BLaER1 (cell line): ENCODE measurements at regions not wholly inside any gene's neighbourhood (a gene's known extent, or its start where the extent isn't known, plus 50 kb on each side); places are given as distances from the start of the nearest gene placed in this dataset.

Source experiments
- H3K27ac ChIP-seq: shearing (Covaris generic); formaldehyde crosslinking; 2 replicates; pipeline ENCODE4 v1.8.1; 2022
- H3K27me3 ChIP-seq: shearing (Covaris generic); formaldehyde crosslinking; 2 replicates; pipeline ENCODE4 v1.8.1; 2022
- H3K36me3 ChIP-seq: shearing (Covaris generic); formaldehyde crosslinking; 2 replicates; pipeline ENCODE4 v1.8.1; 2022
- H3K4me1 ChIP-seq: shearing (Covaris generic); formaldehyde crosslinking; 2 replicates; pipeline ENCODE4 v1.8.1; 2022
- H3K4me2 ChIP-seq: shearing (Covaris generic); formaldehyde crosslinking; 2 replicates; pipeline ENCODE4 v1.8.1; 2022
- H3K4me3 ChIP-seq: shearing (Covaris generic); formaldehyde crosslinking; 2 replicates; pipeline ENCODE4 v1.8.1; 2022
- H3K9ac ChIP-seq: shearing (Covaris generic); formaldehyde crosslinking; 2 replicates; pipeline ENCODE4 v1.8.1; 2022
- H3K9me3 ChIP-seq: shearing (Covaris generic); formaldehyde crosslinking; 2 replicates; pipeline ENCODE4 v1.8.1; 2022
- H4K20me1 ChIP-seq: shearing (Covaris generic); formaldehyde crosslinking; 2 replicates; pipeline ENCODE4 v1.8.1; 2022
- Cebpa-rat ChIP-seq: shearing (Covaris generic); IDR thresholded peaks from 2 replicates; pipeline ENCODE4 v1.8.1; 2022

- Histone ChIP-seq H3K36me3 (no peaks in the 10 kb centered on the region), H3K9me3 (no peaks in the 10 kb centered on the region), H3K4me3 (no peak overlapping the region), H3K4me2 (no peak overlapping the region), H3K4me1 (peaks cover 13% of the 10 kb centered on the region), H4K20me1 (no peaks in the 10 kb centered on the region), H3K27me3 (no peaks in the 10 kb centered on the region), H3K9ac (no peak overlapping the region), H3K27ac (no peak overlapping the region)
- TF ChIP-seq Cebpa-rat, result no peak
These were observed 196.3 kb upstream of the PLSCR5 start for GRCh38 chr3:146801492-146801891.

- H3K4me1 ChIP-seq, result peaks cover 13% of the 10 kb centered on the region
- TF ChIP-seq Cebpa-rat, result no peak
- H3K4me3 ChIP-seq, result no peak overlapping the region
- H3K27ac ChIP-seq, result no peak overlapping the region
- H3K9me3 ChIP-seq, result no peaks in the 10 kb centered on the region
- H4K20me1 ChIP-seq, result no peaks in the 10 kb centered on the region
- no peaks in the 10 kb centered on the region for H3K27me3 ChIP-seq
- no peaks in the 10 kb centered on the region for H3K36me3 ChIP-seq
- no peak overlapping the region for H3K9ac ChIP-seq
- H3K4me2 ChIP-seq, result no peak overlapping the region
These were observed 195.3 kb upstream of the PLSCR5 start for GRCh38 chr3:146800484-146800883.

- H3K4me1 ChIP-seq, result no peaks in the 10 kb centered on the region
- no peak for TF ChIP-seq Cebpa-rat
These were observed 190.9 kb upstream of the PLSCR5 start for GRCh38 chr3:146796078-146796477.

GRCh38 chr3:146783446-146783845, 178.3 kb upstream of the PLSCR5 start:
- Histone ChIP-seq H3K9ac (no peak overlapping the region), H4K20me1 (no peaks in the 10 kb centered on the region), H3K36me3 (no peaks in the 10 kb centered on the region), H3K27me3 (no peaks in the 10 kb centered on the region), H3K9me3 (no peaks in the 10 kb centered on the region), H3K27ac (no peak overlapping the region), H3K4me3 (no peak overlapping the region), H3K4me2 (no peak overlapping the region), H3K4me1 (no peaks in the 10 kb centered on the region)
- no peak for TF ChIP-seq Cebpa-rat

More at GRCh38 chr3:146796078-146796477, 190.9 kb upstream of the PLSCR5 start:
- Histone ChIP-seq H3K9ac (no peak overlapping the region), H3K36me3 (no peaks in the 10 kb centered on the region), H3K9me3 (peaks cover 4% of the 10 kb centered on the region; the same call in 1 of the 2 replicates), H3K4me2 (no peak overlapping the region), H3K27ac (no peak overlapping the region), H3K4me3 (no peak overlapping the region), H3K27me3 (no peaks in the 10 kb centered on the region), H4K20me1 (no peaks in the 10 kb centered on the region)

- H3K27ac ChIP-seq, result no peak overlapping the region
- no peaks in the 10 kb centered on the region for H3K36me3 ChIP-seq
- H3K9ac ChIP-seq, result no peak overlapping the region
- H4K20me1 ChIP-seq, result no peaks in the 10 kb centered on the region
- no peaks in the 10 kb centered on the region for H3K9me3 ChIP-seq
- H3K4me2 ChIP-seq, result no peak overlapping the region
- H3K4me3 ChIP-seq, result no peak overlapping the region
- H3K4me1 ChIP-seq, result no peaks in the 10 kb centered on the region
- no peaks in the 10 kb centered on the region for H3K27me3 ChIP-seq
- TF ChIP-seq Cebpa-rat, result no peak
These were observed 176.5 kb upstream of the PLSCR5 start for GRCh38 chr3:146781606-146782005.

GRCh38 chr3:146781059-146781458, 175.9 kb upstream of the PLSCR5 start:
- H3K9me3 ChIP-seq, result no peaks in the 10 kb centered on the region
- no peak overlapping the region for H3K27ac ChIP-seq
- no peak for TF ChIP-seq Cebpa-rat
- H3K36me3 ChIP-seq, result no peaks in the 10 kb centered on the region
- H3K4me1 ChIP-seq, result no peaks in the 10 kb centered on the region
- no peak overlapping the region for H3K9ac ChIP-seq
- no peaks in the 10 kb centered on the region for H3K27me3 ChIP-seq
- no peak overlapping the region for H3K4me2 ChIP-seq
- no peaks in the 10 kb centered on the region for H4K20me1 ChIP-seq
- no peak overlapping the region for H3K4me3 ChIP-seq

GRCh38 chr3:146780251-146780650, 175.1 kb upstream of the PLSCR5 start:
- Histone ChIP-seq H3K4me2 (no peak overlapping the region), H3K4me1 (no peaks in the 10 kb centered on the region), H3K9ac (no peak overlapping the region), H3K4me3 (no peak overlapping the region), H3K27ac (no peak overlapping the region), H3K36me3 (no peaks in the 10 kb centered on the region), H3K27me3 (no peaks in the 10 kb centered on the region), H3K9me3 (no peaks in the 10 kb centered on the region), H4K20me1 (no peaks in the 10 kb centered on the region)
- TF ChIP-seq Cebpa-rat, result no peak

- TF ChIP-seq Cebpa-rat, result no peak
- no peaks in the 10 kb centered on the region for H3K4me1 ChIP-seq
- H4K20me1 ChIP-seq, result no peaks in the 10 kb centered on the region
- H3K9me3 ChIP-seq, result peaks cover 5% of the 10 kb centered on the region; the same call in 1 of the 2 replicates
- H3K27me3 ChIP-seq, result no peaks in the 10 kb centered on the region
- no peaks in the 10 kb centered on the region for H3K36me3 ChIP-seq
- H3K9ac ChIP-seq, result no peak overlapping the region
- H3K4me3 ChIP-seq, result no peak overlapping the region
- H3K4me2 ChIP-seq, result no peak overlapping the region
- no peak overlapping the region for H3K27ac ChIP-seq
These were observed 172.8 kb upstream of the PLSCR5 start for GRCh38 chr3:146777941-146778340.

GRCh38 chr3:146772211-146772743, 167.1 kb upstream of the PLSCR5 start:
- no peaks in the 10 kb centered on the region for H4K20me1 ChIP-seq
- no peak for TF ChIP-seq Cebpa-rat
- no peaks in the 10 kb centered on the region for H3K27me3 ChIP-seq
- H3K9me3 ChIP-seq, result peaks cover 15% of the 10 kb centered on the region
- H3K4me1 ChIP-seq, result no peaks in the 10 kb centered on the region
- no peak overlapping the region for H3K4me3 ChIP-seq
- H3K9ac ChIP-seq, result no peak overlapping the region
- no peaks in the 10 kb centered on the region for H3K36me3 ChIP-seq
- H3K27ac ChIP-seq, result no peak overlapping the region
- no peak overlapping the region for H3K4me2 ChIP-seq

GRCh38 chr3:146770881-146771280, 165.7 kb upstream of the PLSCR5 start:
- H3K27me3 ChIP-seq, result no peaks in the 10 kb centered on the region
- no peak overlapping the region for H3K9ac ChIP-seq
- H3K36me3 ChIP-seq, result no peaks in the 10 kb centered on the region
- no peaks in the 10 kb centered on the region for H4K20me1 ChIP-seq
- no peak overlapping the region for H3K4me3 ChIP-seq
- H3K4me2 ChIP-seq, result no peak overlapping the region
- H3K27ac ChIP-seq, result no peak overlapping the region
- TF ChIP-seq Cebpa-rat, result no peak
- H3K9me3 ChIP-seq, result peaks cover 15% of the 10 kb centered on the region
- H3K4me1 ChIP-seq, result no peaks in the 10 kb centered on the region

- Histone ChIP-seq H3K4me3 (no peak overlapping the region), H3K4me1 (no peaks in the 10 kb centered on the region), H4K20me1 (no peaks in the 10 kb centered on the region), H3K27ac (no peak overlapping the region), H3K9me3 (peaks cover 15% of the 10 kb centered on the region), H3K9ac (no peak overlapping the region), H3K36me3 (no peaks in the 10 kb centered on the region), H3K27me3 (no peaks in the 10 kb centered on the region), H3K4me2 (no peak overlapping the region)
- TF ChIP-seq Cebpa-rat, result no peak
These were observed 165.2 kb upstream of the PLSCR5 start for GRCh38 chr3:146770301-146770700.
